ENCODE measurements at regions not wholly inside any gene's neighbourhood (a gene's known extent, or its start where the extent isn't known, plus 50 kb on each side); places are given as distances from the start of the nearest gene placed in this dataset.
A peak's percentile ranks its signal among the peaks of the same experiment; 100 is the strongest.

DNA sequence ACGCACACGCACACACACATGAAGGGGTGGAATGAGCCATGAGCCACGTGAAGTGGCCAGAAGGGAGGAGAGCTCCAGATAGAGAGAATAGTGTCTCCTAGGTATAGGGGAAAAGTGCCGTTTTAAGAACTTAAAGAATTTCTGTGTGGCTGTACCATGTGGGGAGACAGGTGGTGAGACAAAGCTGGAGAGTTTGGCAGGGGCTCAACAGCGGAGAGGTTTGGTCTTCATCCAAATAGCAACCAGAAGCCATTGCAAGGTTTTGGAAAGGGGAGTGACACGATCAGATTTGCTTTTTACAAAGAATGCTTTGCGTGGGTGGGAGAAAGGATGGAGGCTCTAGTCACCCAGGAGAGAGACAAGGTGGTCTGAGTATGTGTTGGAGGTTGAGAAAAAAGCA, 146.0 kb downstream of the IL20RB start:
- intact Hi-C loops (cut with micrococcal nuclease; ENCODE audit: unreplicated experiment) = loop anchor here (10.0 kb wide), 4 partner anchors 661 to 1029 kb away; partner anchors contain the start of gene SOX14
- Histone ChIP-seq H3K27me3 (replicated peaks; ENCODE audit: insufficient read depth, low read depth, low read length, poor library complexity) (peaks cover 34% of the 10 kb centered on the region), H3K4me3 (ENCODE audit: low read depth, low read length, poor library complexity, severe bottlenecking) (no peak overlapping the region), H3K4me1 (ENCODE audit: insufficient read depth, low read length, poor library complexity, severe bottlenecking) (no peaks in the 10 kb centered on the region), H3K36me3 (ENCODE audit: insufficient read depth, low read length, poor library complexity, severe bottlenecking) (no peaks in the 10 kb centered on the region), H3K9me3 (ENCODE audit: low read depth, low read length, poor library complexity, severe bottlenecking) (no peaks in the 10 kb centered on the region), H3K27ac (ENCODE audit: low read depth, low read length, poor library complexity, severe bottlenecking) (no peak overlapping the region)
- BruUV-seq (replicated peaks) = no TSS peak
- no peak for DNase-seq (ENCODE audit: low spot score)
- CTCF ChIA-PET = no interaction called here
- POLR2A ChIA-PET (ENCODE audit: low non-redundant PET) = no interaction called here
- TF ChIP-seq, protein P1, sequence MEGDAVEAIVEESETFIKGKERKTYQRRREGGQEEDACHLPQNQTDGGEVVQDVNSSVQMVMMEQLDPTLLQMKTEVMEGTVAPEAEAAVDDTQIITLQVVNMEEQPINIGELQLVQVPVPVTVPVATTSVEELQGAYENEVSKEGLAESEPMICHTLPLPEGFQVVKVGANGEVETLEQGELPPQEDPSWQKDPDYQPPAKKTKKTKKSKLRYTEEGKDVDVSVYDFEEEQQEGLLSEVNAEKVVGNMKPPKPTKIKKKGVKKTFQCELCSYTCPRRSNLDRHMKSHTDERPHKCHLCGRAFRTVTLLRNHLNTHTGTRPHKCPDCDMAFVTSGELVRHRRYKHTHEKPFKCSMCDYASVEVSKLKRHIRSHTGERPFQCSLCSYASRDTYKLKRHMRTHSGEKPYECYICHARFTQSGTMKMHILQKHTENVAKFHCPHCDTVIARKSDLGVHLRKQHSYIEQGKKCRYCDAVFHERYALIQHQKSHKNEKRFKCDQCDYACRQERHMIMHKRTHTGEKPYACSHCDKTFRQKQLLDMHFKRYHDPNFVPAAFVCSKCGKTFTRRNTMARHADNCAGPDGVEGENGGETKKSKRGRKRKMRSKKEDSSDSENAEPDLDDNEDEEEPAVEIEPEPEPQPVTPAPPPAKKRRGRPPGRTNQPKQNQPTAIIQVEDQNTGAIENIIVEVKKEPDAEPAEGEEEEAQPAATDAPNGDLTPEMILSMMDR (conservative IDR thresholded peaks at IDR 0.05; ENCODE audit: low read depth, low read length) = no peak
- no peak for TF ChIP-seq EZH2 (IDR thresholded peaks at IDR 0.05; ENCODE audit: borderline replicate concordance, low read depth, low read length, poor library complexity, severe bottlenecking)

DNA sequence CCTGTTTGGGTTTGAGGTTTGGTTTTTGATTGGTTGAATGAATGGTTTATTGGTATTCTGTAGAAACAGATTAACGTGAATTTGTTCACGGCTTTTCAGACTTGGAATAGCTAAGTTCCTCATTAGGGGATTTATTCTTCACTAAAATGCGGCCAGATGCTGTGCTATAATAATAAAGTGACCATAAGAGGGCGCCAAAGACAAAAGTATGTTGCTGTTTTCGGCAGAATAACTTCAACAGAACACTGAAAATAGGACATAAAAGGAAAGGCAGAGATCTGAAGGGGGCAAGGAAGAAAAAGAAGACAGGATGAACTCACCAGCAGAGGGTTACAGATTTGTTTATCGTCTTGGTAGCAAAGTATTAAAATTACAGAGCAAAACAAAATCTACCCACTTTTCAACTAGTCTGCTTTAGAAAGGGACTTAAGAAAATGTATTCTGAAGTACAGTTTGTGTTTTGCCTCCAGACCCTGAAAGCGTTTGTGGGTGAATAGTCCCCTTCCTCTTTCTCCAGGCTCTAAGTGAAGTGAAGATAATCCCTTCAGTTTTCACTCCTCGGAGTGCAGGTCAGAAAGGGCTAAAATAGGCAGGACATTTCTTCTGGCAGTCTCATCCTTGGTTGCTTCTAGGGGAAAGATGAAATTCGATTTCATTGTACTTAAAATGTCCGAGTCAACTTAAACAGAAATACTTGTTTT, 147.6 kb downstream of the IL20RB start:
- TF ChIP-seq EZH2 (IDR thresholded peaks at IDR 0.05; ENCODE audit: borderline replicate concordance, low read depth, low read length, poor library complexity, severe bottlenecking) = no peak
- TF ChIP-seq, protein P1 (conservative IDR thresholded peaks at IDR 0.05; ENCODE audit: low read depth, low read length) = peak; percentile 86
- Histone ChIP-seq H3K4me3 (ENCODE audit: low read depth, low read length, poor library complexity, severe bottlenecking) (no peak overlapping the region), H3K27me3 (replicated peaks; ENCODE audit: insufficient read depth, low read depth, low read length, poor library complexity) (peaks cover 45% of the 10 kb centered on the region), H3K36me3 (ENCODE audit: insufficient read depth, low read length, poor library complexity, severe bottlenecking) (no peaks in the 10 kb centered on the region), H3K4me1 (ENCODE audit: insufficient read depth, low read length, poor library complexity, severe bottlenecking) (no peaks in the 10 kb centered on the region), H3K27ac (ENCODE audit: low read depth, low read length, poor library complexity, severe bottlenecking) (no peak overlapping the region), H3K9me3 (ENCODE audit: low read depth, low read length, poor library complexity, severe bottlenecking) (no peaks in the 10 kb centered on the region)
- ChIA-PET CTCF (interaction anchor here (0.6 kb wide), 1 partner anchor 103 kb away, joined by 5 read pairs; no protein-coding TSS in a partner anchor), POLR2A (ENCODE audit: low non-redundant PET) (no interaction called here)
- DNase-seq (ENCODE audit: low spot score) = peak; percentile 77
- intact Hi-C loops (cut with micrococcal nuclease; ENCODE audit: unreplicated experiment) = loop anchor here (1.0 to 10.0 kb wide), 7 partner anchors 587 to 1031 kb away; partner anchors contain the start of gene SOX14
- no TSS peak for BruUV-seq (replicated peaks)

DNA sequence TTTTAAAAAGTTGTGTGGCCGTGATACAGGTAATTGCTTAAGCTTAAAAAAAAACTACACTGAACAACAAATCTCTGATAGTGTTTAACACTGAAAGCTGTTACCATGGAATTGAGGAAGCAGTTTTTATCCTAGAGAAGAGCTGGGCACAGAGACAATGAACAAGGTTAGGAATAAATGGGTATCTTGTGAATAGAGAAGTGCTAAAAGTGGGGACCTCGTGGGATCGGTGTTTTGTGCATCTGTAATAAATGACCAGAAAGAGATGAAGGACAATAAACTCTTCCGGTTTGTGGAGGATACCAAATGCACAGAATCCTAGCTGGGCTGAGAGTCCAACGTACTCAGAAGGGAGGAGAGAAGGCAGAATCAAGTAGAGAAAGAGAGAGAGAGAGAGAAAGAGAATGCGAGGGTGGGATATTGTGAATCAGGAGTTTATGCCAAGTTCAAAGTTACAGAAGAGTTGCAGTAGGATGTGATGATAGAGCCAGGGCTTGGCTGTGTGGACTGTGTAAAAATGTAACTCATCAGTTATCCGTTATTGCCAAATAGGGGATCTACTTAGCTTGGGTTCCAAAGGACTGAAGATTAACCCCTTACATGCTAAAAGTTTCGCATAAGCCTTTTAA, 148.9 kb downstream of the IL20RB start:
- H3K4me1 ChIP-seq (ENCODE audit: insufficient read depth, low read length, poor library complexity, severe bottlenecking) = no peaks in the 10 kb centered on the region
- ChIA-PET POLR2A (ENCODE audit: low non-redundant PET) (no interaction called here), CTCF (interaction anchor here (0.7 kb wide), 1 partner anchor 347 kb away, joined by 3 read pairs; no protein-coding TSS in a partner anchor)
- no peaks in the 10 kb centered on the region for H3K9me3 ChIP-seq (ENCODE audit: low read depth, low read length, poor library complexity, severe bottlenecking)
- BruUV-seq (replicated peaks) = no TSS peak
- no peaks in the 10 kb centered on the region for H3K36me3 ChIP-seq (ENCODE audit: insufficient read depth, low read length, poor library complexity, severe bottlenecking)
- TF ChIP-seq, protein P1 (conservative IDR thresholded peaks at IDR 0.05; ENCODE audit: low read depth, low read length) = no peak
- TF ChIP-seq EZH2 (IDR thresholded peaks at IDR 0.05; ENCODE audit: borderline replicate concordance, low read depth, low read length, poor library complexity, severe bottlenecking) = no peak
- H3K27me3 ChIP-seq (replicated peaks; ENCODE audit: insufficient read depth, low read depth, low read length, poor library complexity) = peaks cover 45% of the 10 kb centered on the region
- intact Hi-C loops (cut with micrococcal nuclease; ENCODE audit: unreplicated experiment) = loop anchor here (5.0 to 10.0 kb wide), 6 partner anchors 586 to 1032 kb away; partner anchors contain the start of gene SOX14
- no peak overlapping the region for H3K4me3 ChIP-seq (ENCODE audit: low read depth, low read length, poor library complexity, severe bottlenecking)
- DNase-seq (ENCODE audit: low spot score) = no peak
- H3K27ac ChIP-seq (ENCODE audit: low read depth, low read length, poor library complexity, severe bottlenecking) = no peak overlapping the region

All from A673 (cell line).